ENCODE measurements at regions not wholly inside any gene's neighbourhood (a gene's known extent, or its start where the extent isn't known, plus 50 kb on each side); places are given as distances from the start of the nearest gene placed in this dataset.

DNA sequence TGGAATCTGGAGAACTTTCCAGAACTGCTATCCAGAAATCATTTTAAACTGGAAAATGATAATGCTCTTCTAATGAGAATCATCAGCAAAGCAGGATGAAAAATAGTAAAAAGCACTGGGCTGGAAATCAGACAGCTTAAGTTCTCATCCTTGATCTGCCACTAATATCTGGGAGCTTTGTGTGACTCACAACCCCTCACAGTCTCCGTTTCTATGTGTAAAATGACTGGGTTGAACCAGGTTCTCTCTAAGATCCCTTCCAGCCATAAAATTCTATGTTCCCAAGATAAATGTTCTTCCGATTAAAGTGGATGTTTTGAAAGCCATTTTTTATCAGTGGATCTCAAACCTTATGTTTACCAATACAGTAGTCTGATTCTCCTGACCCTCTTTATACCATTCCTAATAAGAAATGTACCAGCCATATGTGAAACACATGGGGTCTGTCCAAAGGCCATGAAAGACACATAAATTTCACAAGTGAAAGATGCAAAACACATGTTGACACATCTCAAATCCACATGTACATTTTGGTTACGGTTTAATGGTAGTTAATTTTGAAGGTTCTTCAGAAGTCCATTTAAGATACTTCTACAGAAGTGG, 188.8 kb downstream of the EN1 start:
- no peak for DNase-seq

DNA sequence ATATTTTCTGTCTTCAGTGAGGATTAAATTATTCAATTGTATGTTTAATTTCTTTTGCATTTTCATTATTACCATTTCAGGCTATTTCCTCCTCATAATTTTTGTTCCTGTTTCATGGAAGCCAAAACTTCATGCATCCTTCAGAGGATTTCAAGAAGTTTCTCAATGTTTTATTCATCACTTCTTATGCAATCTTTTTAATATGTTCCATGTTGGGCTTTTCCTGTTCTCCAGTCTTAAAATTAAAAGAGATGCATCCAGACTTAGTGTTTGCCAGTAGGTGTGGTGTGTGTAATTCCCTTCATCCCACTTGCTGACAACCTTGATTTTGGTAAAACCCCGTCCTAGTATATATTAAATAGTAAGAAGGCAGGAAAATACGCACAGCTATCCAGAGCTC, 190.0 kb downstream of the EN1 start:
- DNase-seq: no peak

DNA sequence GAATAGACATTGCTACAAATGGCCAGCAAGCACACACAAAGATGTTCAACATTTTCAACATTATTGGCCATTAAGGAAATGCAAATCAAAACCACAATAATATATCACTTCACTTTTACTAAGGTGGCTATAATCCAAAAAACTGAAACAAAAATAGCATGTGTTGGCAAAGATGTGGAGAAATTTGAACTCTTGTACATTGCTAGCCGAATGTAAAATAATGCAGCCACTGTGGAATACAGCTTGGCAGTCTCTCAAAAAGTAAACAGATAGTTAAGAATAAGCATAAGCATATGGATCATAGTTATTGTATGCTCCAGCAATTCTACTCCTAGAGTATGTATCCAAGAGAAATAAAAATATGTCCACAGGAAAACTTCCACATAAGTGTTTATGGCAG, 192.5 kb downstream of the EN1 start:
- no peak for DNase-seq

DNA sequence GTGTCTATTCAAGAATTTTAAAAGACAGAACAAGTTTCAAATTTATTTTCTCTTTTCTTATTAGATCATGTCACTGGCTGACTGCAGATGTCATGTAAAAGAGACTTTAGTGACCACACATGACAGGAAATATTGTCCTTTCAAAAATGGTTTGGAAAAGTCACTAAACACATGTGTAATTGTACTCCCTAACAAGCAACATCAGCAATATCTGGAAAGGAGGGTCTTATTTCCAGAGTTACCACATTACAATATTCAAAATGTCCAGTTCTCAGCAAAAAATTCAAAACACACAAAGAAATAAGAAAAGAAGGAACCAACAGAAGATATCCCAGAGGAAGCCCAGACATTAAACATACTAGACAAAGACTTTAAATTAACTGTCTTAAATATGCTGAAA, 197.1 kb downstream of the EN1 start:
- no peak for DNase-seq

DNA sequence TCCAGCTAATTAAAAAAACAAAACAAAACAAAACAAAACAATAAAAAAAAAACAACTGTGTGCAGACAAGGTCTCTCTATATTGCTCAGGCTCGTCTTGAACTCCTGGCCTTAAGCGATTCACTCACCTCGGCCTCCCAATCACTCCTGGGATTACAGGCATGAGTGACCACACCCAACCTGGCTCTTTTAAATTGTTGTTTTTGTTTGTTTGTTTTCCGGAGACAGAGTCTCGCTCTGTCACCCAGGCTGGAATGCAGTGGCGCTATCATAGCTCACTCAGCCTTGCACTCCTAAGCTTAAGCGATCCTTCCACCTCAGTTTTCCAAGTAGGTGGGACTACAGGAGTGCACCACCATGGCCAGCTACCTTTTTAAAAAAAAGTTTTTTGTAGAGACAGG, 201.6 kb downstream of the EN1 start:
- no peak for DNase-seq

DNA sequence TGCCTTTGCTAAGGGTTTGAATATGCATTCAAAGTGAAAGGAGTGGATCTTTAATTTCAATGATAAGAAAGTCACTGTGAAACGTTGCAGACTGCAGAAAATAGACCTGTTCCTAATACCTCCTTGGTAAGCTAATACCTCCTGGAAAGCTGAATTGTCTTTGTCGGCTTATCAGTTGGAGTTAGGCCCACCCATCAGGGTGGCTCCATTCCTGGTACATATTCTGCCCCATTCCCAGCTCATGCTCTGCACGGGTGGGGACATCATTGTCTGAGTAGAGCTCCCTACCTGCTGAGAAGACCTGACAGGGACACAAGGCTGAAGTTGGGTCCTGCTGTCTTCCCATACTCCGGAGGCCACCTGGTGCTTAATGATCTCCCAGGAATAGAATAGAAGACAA, 203.3 kb downstream of the EN1 start:
- DNase-seq: no peak

DNA sequence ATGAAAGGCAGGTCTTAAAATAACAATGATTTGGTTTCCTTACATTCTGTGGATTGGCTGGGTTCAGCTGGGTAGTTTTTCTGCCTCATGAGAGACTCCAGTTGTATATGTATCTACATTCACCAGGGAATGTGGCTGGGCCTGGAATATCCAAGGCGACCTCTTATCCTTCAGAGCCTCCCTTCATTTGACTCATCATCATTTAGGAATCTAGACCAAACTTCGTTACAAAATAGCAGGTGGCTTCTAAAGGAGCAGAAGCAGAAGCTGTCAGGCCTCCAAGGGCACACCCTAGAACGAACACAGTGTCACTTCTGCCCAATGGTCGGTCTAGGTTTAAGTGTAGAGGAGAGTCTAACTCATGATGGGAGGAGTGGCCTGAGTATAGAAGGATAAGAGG, 204.2 kb downstream of the EN1 start:
- no peak for DNase-seq

DNA sequence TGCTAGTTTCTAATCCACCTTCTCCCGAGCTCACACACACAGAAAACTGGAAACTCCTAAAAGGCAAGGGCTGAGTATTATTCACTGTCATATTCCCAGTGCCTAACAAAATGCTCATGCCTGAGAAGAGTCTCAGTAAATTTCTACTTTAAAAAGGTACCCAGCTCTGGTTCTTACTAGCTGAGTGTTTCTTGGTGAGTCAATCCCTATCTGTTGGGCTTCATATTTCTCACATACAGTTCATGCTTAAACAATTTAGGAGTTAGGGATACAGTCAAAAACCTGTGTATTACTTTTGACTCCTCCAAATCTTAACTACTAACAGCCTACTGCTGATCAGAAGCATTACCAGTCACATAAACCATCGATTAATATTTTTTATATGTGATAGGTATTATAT, 204.9 kb downstream of the EN1 start:
- no peak for DNase-seq

DNA sequence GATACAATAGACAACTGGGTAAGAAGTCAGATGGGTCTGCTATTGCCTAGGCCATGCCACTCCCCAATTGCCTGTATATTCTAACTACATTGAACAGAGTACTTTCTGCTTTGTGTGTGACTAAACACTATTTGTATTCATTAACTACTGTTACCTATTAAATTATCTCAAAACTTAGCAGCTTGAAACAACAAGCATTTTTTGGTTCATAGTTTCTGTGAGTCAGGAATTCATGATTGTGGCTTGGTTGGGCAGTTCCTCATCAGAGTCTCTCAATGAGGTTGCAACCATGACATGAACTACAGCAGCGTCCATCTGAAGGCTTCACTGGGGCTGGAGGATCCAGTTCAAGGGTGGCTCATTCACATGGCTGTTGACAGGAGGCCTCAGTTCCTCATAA, 205.7 kb downstream of the EN1 start:
- DNase-seq: no peak

DNA sequence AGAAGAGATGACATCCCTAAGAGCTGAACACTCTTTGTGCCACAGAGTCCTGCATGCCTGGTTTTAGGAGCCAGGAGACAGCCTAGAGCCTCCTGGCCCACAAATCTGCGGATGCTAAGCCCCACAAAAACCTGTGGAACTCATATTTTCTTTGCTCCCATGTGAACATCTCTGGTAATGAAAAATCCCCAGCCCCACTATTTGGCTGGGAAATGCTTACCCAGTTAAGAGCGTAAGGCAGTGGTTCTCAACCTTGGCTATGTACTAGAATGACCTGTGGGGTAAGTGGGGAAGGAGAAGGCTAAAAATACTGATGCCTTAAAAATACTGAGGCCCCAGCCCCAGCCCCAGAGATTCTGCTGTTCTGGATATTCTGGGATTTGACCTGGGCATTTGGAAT, 208.1 kb downstream of the EN1 start:
- DNase-seq: no peak

DNA sequence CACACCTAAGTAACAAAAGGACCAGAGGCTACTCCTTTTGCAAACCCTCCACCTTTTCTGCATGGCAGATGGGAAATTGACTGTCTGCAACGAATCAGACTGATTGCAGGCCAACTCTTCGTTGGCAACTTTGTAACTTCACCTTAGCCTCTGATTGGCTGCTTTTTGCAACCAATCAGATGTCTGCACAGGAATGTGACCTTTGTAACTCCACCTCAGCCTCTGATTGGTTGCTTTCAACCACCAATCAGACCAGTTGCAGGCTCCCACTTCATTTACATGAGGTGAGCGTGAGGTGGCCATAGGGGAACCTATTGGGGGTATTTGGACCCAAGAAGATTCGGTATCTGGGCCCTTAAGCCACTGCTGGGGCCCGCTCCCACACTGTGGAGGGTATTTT, 209.0 kb downstream of the EN1 start:
- no peak for DNase-seq

DNA sequence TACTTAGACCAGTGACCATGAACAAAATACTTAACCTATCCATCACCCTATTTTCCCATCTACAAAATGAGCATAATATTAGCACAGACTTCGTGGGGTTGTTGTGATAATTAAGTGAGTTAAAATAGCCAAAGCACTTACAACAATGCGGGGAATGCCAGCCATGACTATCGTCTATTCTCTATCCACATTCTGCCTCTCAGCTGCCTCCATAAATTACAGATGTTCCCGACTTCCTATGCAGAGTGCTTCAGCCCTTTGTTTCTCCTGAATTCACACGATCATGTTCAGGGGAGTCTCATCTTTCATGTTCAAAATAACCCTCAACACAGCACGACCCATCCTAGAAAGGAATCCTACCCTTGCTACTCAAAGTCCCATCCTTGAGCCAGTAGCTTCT, 211.6 kb downstream of the EN1 start:
- DNase-seq: no peak

DNA sequence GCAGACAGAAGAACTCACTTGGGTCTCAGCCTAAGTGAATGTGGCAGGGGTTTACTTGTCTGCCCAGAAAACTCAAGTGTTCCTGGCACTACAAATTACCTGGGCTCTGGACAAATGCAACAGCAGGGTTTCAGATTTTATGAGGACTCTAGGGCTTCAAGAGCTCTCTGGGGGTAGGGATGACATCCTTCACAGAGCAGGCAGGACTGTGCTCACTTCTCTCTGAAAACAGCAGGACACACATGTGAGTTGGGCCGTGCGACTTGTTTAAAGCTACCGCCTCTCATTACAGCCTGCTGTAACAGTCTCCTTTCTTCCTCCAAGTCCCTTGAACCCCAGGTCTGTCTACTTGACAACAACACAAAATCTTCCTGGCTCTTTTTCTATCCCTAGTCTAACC, 212.6 kb downstream of the EN1 start:
- DNase-seq: no peak

DNA sequence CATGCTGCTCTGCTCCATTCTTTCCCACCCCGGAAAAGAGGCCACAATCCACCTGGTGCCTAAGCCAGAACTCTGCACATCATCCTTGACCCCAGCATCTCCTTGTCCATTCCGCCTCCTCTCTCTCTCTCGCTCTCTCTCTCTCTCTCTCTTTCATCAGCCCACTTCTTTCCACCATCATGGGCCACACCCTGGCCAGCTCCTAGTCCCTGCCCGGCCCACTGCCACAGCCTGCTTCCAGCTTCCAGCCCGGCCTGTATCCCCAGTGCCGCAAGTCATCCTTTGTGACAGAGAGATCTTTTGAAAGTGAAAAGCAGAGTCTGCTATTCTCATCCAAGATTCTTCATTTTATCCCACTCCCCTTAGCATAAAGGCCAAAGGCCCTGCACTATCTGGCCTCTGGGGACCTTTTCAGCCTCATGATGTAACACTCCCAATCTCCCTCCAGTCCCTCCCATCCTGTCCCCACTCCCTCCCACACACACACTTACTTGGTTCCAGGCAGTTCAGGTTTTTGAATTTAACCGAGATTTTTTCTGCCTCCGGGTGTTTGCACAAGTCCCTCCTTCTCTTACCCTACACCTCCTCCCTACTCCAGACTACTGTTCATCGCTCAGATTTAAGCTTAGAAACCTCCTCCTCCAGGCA, 214.0 kb downstream of the EN1 start:
- no peak for DNase-seq

DNA sequence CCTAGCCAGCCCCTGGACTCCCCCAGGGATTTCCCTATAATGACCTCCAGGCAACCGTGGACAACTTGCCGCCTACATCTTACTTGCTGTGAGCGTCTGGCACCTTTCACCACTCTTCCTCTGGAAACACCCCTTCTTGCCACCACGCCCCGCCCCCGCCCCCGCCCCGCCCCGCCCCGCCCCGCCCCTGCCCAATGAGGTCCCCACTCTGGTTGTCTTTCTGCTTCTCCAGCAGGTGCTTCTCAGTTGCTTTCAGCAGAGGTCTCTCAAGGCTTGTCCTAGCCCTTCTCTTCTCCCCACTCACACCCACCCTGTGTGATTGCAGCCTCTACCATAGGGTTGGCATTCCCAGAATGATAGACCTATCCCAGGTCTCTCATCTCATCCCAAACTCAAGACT, 214.5 kb downstream of the EN1 start:
- no peak for DNase-seq

DNA sequence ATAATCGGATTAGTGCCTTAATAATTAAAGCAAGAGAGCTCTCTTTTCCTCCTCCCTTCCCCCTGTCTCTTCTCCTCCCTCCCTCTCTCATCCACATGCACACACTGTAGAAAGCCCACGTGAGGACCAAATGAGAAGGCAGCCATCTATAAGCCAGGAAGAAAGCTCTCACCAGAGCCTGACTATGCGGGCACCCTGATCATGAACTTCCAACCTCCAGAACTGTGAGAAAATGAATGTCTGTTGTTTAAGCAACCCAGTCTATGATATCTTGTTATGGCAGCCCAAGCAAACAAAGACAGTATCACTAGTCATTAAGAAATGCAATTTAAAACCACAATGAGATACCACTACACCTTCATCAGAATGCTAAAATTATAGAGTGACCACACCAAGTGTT, 220.3 kb downstream of the EN1 start:
- DNase-seq: no peak

DNA sequence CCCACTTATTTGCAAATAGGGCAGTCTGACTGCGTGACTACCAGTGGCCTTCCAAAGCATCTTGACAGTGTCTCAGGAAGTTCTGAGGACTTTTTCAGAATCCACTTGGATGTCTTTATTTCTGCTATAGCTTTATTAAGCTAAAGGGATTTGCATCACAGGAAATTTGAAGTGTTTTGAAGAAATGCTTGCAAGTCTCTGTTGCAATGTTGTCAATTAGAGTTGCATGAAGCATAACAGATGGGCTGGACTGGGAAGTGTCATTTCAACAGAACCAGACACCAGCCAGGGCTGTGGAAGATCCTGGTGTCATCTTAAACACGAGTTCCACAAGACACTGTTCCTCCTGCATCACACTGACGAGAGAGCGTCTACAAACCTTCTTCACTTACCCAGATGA, 224.5 kb downstream of the EN1 start:
- DNase-seq: no peak

DNA sequence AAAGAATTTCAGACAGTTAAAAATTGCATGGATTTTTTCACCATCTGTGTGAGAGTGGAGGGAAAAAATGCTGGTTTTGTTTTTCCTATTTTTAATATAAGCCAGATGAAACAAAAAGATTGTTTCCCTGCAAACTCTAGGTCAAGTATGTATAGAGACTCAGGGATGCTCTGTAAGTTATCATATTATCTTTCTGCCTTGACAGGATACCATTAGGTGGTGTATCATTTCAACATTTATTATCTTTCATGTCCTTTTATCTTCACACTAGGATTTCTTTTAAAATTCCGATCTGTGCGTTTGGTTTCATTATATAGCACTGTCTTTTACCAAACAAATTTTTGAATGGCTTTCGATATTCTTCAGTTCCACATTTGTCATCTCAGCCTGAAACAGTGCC, 225.3 kb downstream of the EN1 start:
- DNase-seq: no peak

DNA sequence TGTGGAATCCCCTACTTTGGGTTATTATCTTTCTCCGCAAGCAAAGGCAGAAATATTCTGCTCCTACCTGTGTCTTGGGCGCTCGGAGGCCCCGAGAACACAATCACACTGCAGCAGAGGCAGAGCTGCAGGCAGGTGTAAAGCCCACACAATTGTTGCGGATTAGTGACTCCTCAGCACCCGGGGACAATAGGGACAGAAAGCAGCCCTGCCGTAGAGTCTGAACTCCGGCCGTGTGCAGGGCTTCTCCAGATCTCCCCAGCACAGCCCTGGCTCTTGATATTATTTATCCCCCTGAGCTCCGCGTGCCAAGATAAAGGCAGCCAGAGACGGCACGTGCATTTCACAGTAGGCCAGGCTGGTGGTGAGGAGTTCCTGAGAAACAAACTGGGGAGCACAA, 229.2 kb downstream of the EN1 start:
- DNase-seq: no peak

DNA sequence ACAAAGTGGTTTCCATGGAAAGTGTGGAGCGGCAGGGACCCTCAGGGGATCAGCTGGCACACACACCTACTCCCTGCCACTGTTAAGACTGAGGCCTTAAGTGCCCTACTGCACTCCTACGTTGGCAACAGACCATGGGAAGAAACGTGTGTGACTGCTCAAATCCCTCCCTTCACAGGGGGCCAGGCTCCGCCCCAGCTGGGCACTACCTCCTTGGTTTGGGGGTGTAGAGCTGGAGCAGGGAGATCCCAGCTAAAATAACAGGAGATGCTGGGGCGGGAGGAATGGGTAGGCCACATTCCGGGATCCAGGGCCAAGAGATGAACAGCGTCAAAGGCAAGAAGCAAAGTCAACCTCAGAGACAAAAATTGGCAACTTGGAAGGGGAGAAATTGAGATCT, 231.0 kb downstream of the EN1 start:
- no peak for DNase-seq

DNA sequence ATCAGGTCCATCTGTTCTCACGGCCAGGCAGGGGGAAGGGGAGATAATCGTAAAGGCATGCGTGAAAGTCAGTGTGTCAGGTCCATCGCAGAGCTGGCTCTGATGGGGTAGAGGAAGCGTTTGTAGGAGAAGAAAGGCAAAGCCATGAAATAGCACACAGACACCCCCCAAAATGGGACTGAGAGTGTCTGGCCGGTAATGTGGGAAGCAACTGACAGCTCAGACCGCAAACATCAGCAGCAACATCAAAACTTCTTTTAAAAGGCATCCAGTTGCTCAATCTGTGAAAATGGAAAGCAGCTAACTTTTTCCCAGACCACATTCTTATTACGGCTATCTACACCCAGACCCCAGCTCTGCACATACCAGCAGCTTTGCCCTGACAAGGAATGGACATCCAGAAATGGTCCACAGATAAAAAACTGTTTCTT, 232.6 kb downstream of the EN1 start:
- no peak for DNase-seq

DNA sequence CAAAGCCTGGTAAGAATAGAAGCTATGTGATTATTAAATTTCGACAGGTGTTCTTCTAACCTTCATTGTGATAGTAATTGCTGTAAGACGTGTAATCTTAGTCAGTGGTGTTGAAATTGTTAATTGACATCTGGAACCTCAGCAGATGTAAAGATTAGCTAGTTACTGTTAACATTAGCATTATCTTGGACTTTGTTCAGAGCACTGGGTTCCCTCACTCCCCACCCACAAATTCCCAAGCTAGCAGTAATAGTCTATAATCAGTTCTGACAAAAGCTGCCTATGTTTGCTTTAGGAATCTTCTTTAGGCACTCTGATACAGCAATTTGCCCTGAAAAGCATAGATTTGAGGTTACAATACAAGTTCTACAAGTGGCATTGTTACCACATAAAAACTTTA, 233.7 kb downstream of the EN1 start:
- DNase-seq: no peak

DNA sequence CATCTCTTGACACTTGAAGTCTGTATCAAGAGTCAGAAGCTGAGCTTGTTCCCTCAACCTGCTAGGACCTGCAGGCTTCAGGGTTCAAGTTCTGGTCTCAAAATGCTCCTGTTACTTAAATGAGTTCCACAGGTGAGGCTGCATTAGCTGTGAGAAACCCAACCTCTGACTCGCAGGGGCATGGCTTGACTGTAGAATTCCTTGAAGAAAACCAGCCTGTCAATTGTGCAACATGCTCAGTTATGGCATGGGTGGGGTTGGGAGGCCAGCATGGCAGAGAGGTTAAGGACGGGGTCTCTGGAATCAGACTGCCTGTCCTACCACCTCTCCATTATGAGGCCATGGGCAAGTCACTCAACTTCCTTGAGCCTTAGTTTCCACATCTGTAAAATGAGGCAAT, 235.8 kb downstream of the EN1 start:
- DNase-seq: no peak

DNA sequence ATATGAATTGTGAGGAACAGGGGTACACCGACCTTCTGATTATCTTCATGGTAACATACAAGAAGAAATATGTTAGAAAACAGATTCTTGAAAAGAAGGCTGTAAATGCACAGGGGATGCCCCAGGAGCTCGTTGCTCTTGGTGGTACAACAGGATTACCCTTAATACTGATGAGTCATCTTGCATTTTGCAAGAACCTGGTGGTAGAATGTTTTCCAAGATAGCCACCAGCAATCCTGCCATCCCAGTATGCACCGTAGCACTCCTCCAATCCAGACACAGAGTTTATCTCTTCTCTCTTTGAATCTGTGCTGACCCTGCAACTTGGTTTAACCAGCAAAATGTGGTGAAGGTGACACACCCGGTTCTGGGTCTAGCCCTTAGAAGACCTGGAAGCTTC, 238.3 kb downstream of the EN1 start:
- no peak for DNase-seq

DNA sequence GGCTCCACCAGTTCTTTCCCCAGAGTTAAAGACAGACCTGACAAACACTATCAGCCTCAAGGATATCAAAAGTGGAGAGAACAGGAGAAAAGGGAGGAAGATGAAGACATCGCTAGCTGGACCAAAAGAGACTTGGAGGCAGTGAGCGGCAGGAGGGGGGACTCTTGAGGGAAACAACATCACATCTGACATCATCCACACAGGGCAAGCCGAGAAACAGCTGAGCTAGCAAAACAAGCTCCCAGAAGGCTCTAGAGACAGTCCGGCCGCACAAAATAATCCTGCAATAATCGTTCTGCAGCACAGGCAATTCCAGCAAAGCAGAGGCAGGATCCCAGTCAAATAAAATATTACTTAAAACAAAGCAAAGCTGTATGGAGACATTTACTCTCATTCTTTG, 239.8 kb downstream of the EN1 start:
- DNase-seq: no peak

DNA sequence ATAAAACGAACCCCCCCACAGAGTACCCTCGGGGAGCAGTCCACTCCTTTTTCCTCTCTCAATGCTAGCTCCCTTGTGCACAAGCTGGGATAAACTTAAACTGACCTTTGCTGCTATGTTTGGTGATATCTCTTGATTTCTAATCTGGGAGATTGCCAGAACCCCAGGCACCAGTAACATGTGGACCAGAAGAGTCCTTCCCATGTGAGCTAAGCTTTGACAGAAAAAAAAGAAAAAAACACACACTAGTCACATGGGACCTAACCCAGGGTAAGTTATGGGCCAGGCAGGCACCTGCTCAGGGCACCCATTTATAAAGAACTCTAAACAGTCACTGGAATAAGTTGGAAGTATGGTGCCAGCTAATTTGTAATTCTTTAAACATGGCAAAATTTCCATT, 242.6 kb downstream of the EN1 start:
- DNase-seq: no peak

Data from SHP77 treated with DMSO at 0.1 percent for 48 hours (cell line).